NB4 (cell line): ENCODE measurements at regions not wholly inside any gene's neighbourhood (a gene's known extent, or its start where the extent isn't known, plus 50 kb on each side); places are given as distances from the start of the nearest gene placed in this dataset.

Source experiments
- CTCF ChIP-seq: IDR thresholded peaks from one replicate; pipeline ENCODE4 v1.5.1; 2012; ENCODE audit warnings: low read depth, low read length
- MAX ChIP-seq: IDR thresholded peaks from 2 replicates; pipeline ENCODE4 v1.6.1; 2011; ENCODE audit warnings: low read depth, low read length
- MYC ChIP-seq: IDR thresholded peaks from 2 replicates; pipeline ENCODE4 v1.6.1; 2011; ENCODE audit warnings: low read depth, low read length
- POLR2A ChIP-seq: IDR thresholded peaks from 2 replicates; pipeline ENCODE4 v1.6.1; 2011; ENCODE audit warnings: mild to moderate bottlenecking; ENCODE audit not compliant: insufficient read length; ENCODE audit errors: extremely low read depth

GRCh38 chr2:239566995-239567568 lies 166.3 kb upstream of the HDAC4 start:
- TF ChIP-seq POLR2A (no peak), CTCF (no peak), MYC (no peak), MAX (no peak)
